GM18868 (cell line): ENCODE measurements at regions not wholly inside any gene's neighbourhood (a gene's known extent, or its start where the extent isn't known, plus 50 kb on each side); places are given as distances from the start of the nearest gene placed in this dataset.

Experiments
- ATAC-seq: cut with Tn5 transposase; IDR thresholded peaks from one replicate; pipeline ENCODE4 v1.9.1; 2021; ENCODE audit warnings: mild to moderate bottlenecking, moderate library complexity; ENCODE audit not compliant: unreplicated experiment

GRCh38 chr18:14905350-14905749 is 157.4 kb downstream of the ANKRD30B start:
- ATAC-seq, result no peak

- ATAC-seq, result no peak
These were observed 158.0 kb downstream of the ANKRD30B start for GRCh38 chr18:14905979-14906378.

- no peak for ATAC-seq
These were observed 159.4 kb downstream of the ANKRD30B start for GRCh38 chr18:14907420-14907819.

- no peak for ATAC-seq
These were observed 160.6 kb downstream of the ANKRD30B start for GRCh38 chr18:14908541-14908940.

- no peak for ATAC-seq
These were observed 165.0 kb downstream of the ANKRD30B start for GRCh38 chr18:14912967-14913366.

GRCh38 chr18:14914121-14914520 is 166.1 kb downstream of the ANKRD30B start:
- no peak for ATAC-seq

GRCh38 chr18:14914771-14915170 is 166.8 kb downstream of the ANKRD30B start:
- no peak for ATAC-seq

GRCh38 chr18:14916181-14916580 is 168.2 kb downstream of the ANKRD30B start:
- ATAC-seq, result no peak

- ATAC-seq, result no peak
These were observed 168.9 kb downstream of the ANKRD30B start for GRCh38 chr18:14916851-14917250.

GRCh38 chr18:14917311-14917710 is 169.3 kb downstream of the ANKRD30B start:
- no peak for ATAC-seq

GRCh38 chr18:14919666-14920065 is 171.7 kb downstream of the ANKRD30B start:
- no peak for ATAC-seq

- ATAC-seq, result no peak
These were observed 173.1 kb downstream of the ANKRD30B start for GRCh38 chr18:14921031-14921430.

GRCh38 chr18:14921547-14921946 is 173.6 kb downstream of the ANKRD30B start:
- no peak for ATAC-seq

GRCh38 chr18:14922031-14922430 is 174.1 kb downstream of the ANKRD30B start:
- ATAC-seq, result no peak

GRCh38 chr18:14922965-14923565 is 175.1 kb downstream of the ANKRD30B start:
- no peak for ATAC-seq

GRCh38 chr18:14924226-14924625 is 176.3 kb downstream of the ANKRD30B start:
- ATAC-seq, result no peak

GRCh38 chr18:14925281-14925709 is 177.3 kb downstream of the ANKRD30B start:
- no peak for ATAC-seq

- no peak for ATAC-seq
These were observed 179.7 kb downstream of the ANKRD30B start for GRCh38 chr18:14927701-14928100.

GRCh38 chr18:14928396-14928795 is 180.4 kb downstream of the ANKRD30B start:
- no peak for ATAC-seq

GRCh38 chr18:14930076-14930475 is 182.1 kb downstream of the ANKRD30B start:
- no peak for ATAC-seq

GRCh38 chr18:14930576-14930975 is 182.6 kb downstream of the ANKRD30B start:
- ATAC-seq, result no peak

GRCh38 chr18:14933049-14933851 is 185.3 kb downstream of the ANKRD30B start:
- ATAC-seq, result no peak
